Keratinocyte (primary cell): ENCODE measurements at regions not wholly inside any gene's neighbourhood (a gene's known extent, or its start where the extent isn't known, plus 50 kb on each side); places are given as distances from the start of the nearest gene placed in this dataset.
A peak's percentile ranks its signal among the peaks of the same experiment; 100 is the strongest.
"Not testable (repeated sequence)": the region's sequence is repeated elsewhere in the genome, so short reads cannot be mapped to it uniquely, and the experiment has no call there.

Experiments
- DNase-seq: peaks from one replicate; pipeline ENCODE4 v3.0.0-alpha.2; 2011; ENCODE audit warnings: low read depth, missing footprints, low spot score
- FAIRE-seq: peaks from 2 replicates; lab custom pipeline; 2011; peaks lifted over from hg19 to GRCh38; lab: Jason Lieb, UNC
- H2AFZ ChIP-seq: 2 replicates; pipeline ENCODE4 v1.6.0; 2012; ENCODE audit warnings: low read length, control low read depth, inconsistent platforms; ENCODE audit not compliant: control insufficient read depth
- H3K27ac ChIP-seq: 2 replicates; pipeline ENCODE4 v1.5.1; 2011; ENCODE audit warnings: low read length; ENCODE audit not compliant: control insufficient read depth, insufficient read depth
- H3K27me3 ChIP-seq: 3 replicates; pipeline ENCODE4 v1.6.0; 2011; ENCODE audit warnings: low read length; ENCODE audit not compliant: control insufficient read depth, insufficient read depth; ENCODE audit errors: extremely low read depth
- H3K36me3 ChIP-seq, 2 experiments: 2 replicates in 1 of 2; 3 replicates in 1 of 2; pipeline ENCODE4 v1.5.1; 2011; ENCODE audit warnings: low read length in 2 of 2, mild to moderate bottlenecking in 1 of 2; ENCODE audit not compliant: control insufficient read depth in 2 of 2, insufficient read depth in 2 of 2; ENCODE audit errors: extremely low read depth in 1 of 2
- H3K4me1 ChIP-seq: 3 replicates; pipeline ENCODE4 v1.5.1; 2011; ENCODE audit warnings: low read length; ENCODE audit not compliant: control insufficient read depth, insufficient read depth; ENCODE audit errors: extremely low read depth
- H3K4me2 ChIP-seq: 3 replicates; pipeline ENCODE4 v1.6.0; 2011; ENCODE audit warnings: low read depth, low read length; ENCODE audit not compliant: control insufficient read depth, insufficient read depth; ENCODE audit errors: extremely low read depth
- H3K4me3 ChIP-seq, 3 experiments: fragments of 200-600 bp in 1 of 3; sonication (generic) in 1 of 3; 2 replicates in 2 of 3; 3 replicates in 1 of 3; pipeline ENCODE4 v1.5.1; 2011 to 2016; ENCODE audit warnings: low read length in 3 of 3, mild to moderate bottlenecking in 3 of 3, control low read depth in 2 of 3, inconsistent platforms in 1 of 3, low read depth in 1 of 3, mixed read lengths in 1 of 3, mixed run types in 1 of 3, moderate library complexity in 1 of 3; ENCODE audit not compliant: control insufficient read depth in 2 of 3, insufficient read depth in 2 of 3; ENCODE audit errors: extremely low read depth in 1 of 3
- H3K79me2 ChIP-seq: 2 replicates; pipeline ENCODE4 v1.6.0; 2012; ENCODE audit warnings: low read length; ENCODE audit not compliant: control insufficient read depth, insufficient read depth
- H3K9ac ChIP-seq: 3 replicates; pipeline ENCODE4 v1.6.0; 2011; ENCODE audit warnings: low read length; ENCODE audit not compliant: control insufficient read depth, insufficient read depth; ENCODE audit errors: extremely low read depth
- H3K9me1 ChIP-seq: 3 replicates; pipeline ENCODE4 v1.6.0; 2011; ENCODE audit warnings: low read length; ENCODE audit not compliant: control insufficient read depth, insufficient read depth; ENCODE audit errors: extremely low read depth
- H3K9me3 ChIP-seq: 2 replicates; pipeline ENCODE4 v1.5.1; 2012; ENCODE audit warnings: low read depth, low read length; ENCODE audit not compliant: control insufficient read depth
- H4K20me1 ChIP-seq: 3 replicates; pipeline ENCODE4 v1.6.0; 2011; ENCODE audit warnings: low read length; ENCODE audit not compliant: control insufficient read depth, insufficient read depth; ENCODE audit errors: extremely low read depth
- EZH2 ChIP-seq: IDR thresholded peaks from one replicate; pipeline ENCODE4 v1.6.1; 2012; ENCODE audit warnings: inconsistent platforms, mild to moderate bottlenecking, low read length, moderate library complexity
- dilution Hi-C: fragments of 300-500 bp; cut with MboI; formaldehyde crosslinking; loops from one replicate; pipeline ENCODE4 v1.7.0; 2020; ENCODE audit warnings: low sequenced_read_pairs; ENCODE audit not compliant: extremely low pct_ligation_motif_present
- TF ChIP-seq, protein P1 (sequence below), 3 experiments: IDR thresholded peaks in 1 of 3; conservative IDR thresholded peaks in 1 of 3; optimal IDR thresholded peaks in 1 of 3; 2 replicates in 2 of 3; 3 replicates in 1 of 3; pipeline versions ENCODE3 to v1.5.1; 2011; ENCODE audit warnings: low read length in 3 of 3, mild to moderate bottlenecking in 3 of 3, moderate library complexity in 2 of 3, control low read depth in 1 of 3, inconsistent platforms in 1 of 3; ENCODE audit not compliant: insufficient read depth in 2 of 3; ENCODE audit errors: extremely low read depth in 1 of 3

DNA sequence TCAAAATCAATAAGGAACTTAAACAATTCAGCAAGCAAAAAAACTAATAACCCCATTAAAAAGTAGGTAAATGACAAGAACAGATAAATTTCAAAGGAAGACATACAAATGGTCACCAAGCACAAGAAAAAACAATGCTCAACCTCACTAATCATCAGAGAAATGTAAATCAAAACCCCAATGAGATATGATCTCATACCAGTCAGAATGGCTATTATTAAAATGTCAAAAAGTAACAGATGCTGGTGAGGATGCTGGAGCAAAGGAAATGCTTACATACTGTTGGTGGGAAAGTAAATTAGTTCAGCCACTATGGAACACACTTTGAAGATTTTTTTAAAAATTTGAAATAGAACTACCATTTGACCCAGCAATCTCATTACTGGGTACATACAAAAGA lies 538.0 kb downstream of the TMX3 start:
- no peaks in the 10 kb centered on the region for H3K27me3 ChIP-seq

DNA sequence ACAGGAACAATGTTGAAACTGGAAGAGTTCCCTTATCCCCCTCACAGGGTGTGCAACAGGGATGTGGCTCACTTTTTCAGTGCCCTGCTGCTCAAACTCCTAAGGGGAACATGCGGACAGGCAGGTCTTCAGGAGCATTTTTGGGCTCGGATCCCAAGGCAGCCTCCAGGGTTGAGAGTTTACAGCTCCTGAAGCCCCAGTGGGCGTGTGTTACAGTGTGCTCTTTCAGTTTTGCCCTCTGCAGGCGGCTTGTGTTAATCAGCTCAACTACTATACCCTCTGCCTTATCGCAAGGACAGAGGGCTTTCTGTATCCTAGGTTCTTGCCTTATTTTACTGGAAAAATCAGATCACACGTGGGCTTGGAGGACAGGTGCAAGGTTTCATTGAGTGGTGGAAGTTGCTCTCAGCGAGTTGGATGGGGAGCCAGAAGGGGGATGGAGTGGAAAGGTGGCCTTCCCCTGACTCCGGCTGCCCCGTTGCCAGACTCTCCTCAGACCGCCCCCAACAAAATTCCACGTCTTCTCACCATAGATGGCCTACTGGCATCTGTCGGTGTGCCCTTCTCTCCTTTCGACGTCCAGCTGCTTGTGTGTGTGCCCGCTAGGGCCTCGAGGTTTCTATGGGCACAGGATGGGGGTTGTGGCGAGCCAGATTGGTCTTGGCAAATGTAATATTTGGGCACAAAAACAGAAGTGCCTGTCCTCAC lies 541.9 kb downstream of the TMX3 start:
- H3K27me3 ChIP-seq, result no peaks in the 10 kb centered on the region
- FAIRE-seq, result no peak

More for the DNA sequence above, 538.0 kb downstream of the TMX3 start:
- DNase-seq, result no peak
- Histone ChIP-seq H3K36me3 (no peaks in the 10 kb centered on the region), H3K9me3 (no peaks in the 10 kb centered on the region), H2AFZ (no peak overlapping the region), H3K4me3 (no peak overlapping the region), H3K4me1 (no peaks in the 10 kb centered on the region), H3K79me2 (no peaks in the 10 kb centered on the region), H3K4me2 (no peak overlapping the region), H4K20me1 (no peaks in the 10 kb centered on the region), H3K9ac (no peak overlapping the region), H3K9me1 (no peaks in the 10 kb centered on the region), H3K27ac (no peak overlapping the region)
- no peak for FAIRE-seq
- dilution Hi-C loops, result no loop called here
- TF ChIP-seq, protein P1, sequence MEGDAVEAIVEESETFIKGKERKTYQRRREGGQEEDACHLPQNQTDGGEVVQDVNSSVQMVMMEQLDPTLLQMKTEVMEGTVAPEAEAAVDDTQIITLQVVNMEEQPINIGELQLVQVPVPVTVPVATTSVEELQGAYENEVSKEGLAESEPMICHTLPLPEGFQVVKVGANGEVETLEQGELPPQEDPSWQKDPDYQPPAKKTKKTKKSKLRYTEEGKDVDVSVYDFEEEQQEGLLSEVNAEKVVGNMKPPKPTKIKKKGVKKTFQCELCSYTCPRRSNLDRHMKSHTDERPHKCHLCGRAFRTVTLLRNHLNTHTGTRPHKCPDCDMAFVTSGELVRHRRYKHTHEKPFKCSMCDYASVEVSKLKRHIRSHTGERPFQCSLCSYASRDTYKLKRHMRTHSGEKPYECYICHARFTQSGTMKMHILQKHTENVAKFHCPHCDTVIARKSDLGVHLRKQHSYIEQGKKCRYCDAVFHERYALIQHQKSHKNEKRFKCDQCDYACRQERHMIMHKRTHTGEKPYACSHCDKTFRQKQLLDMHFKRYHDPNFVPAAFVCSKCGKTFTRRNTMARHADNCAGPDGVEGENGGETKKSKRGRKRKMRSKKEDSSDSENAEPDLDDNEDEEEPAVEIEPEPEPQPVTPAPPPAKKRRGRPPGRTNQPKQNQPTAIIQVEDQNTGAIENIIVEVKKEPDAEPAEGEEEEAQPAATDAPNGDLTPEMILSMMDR (optimal IDR thresholded peaks at IDR 0.05 in 1 of 3, IDR thresholded peaks at IDR 0.05 in 1 of 3, conservative IDR thresholded peaks at IDR 0.05 in 1 of 3; ENCODE audit: extremely low read depth in 1 of 3, insufficient read depth in 2 of 3, low read length in 3 of 3), result no peak
- TF ChIP-seq EZH2, result no peak

DNA sequence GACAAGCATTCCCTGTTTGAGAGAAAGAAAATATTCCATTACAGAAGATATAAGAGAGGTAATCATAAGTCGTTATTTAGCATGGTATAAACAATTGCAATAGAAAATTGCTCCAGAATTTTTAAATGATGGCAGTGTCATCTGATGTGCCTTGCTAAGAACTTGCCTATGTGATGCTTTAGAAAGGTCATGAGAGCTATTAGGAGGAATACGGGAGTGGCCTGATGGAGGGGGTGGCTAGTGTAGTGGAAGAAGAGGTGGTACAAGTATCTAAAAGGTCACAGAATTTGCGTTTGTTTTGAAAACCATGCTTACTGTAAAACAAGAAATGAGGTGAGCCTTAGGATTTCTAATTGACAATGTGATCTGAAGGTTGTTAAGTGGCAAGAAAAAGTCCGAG lies 550.0 kb downstream of the TMX3 start:
- H3K4me3 ChIP-seq, result no peak overlapping the region
- no peaks in the 10 kb centered on the region for H3K79me2 ChIP-seq
- no peaks in the 10 kb centered on the region for H3K27me3 ChIP-seq
- no peak overlapping the region for H3K4me2 ChIP-seq
- FAIRE-seq (no peak), DNase-seq (no peak)
- TF ChIP-seq EZH2, result no peak
- TF ChIP-seq, protein P1 (optimal IDR thresholded peaks at IDR 0.05 in 1 of 3, IDR thresholded peaks at IDR 0.05 in 1 of 3, conservative IDR thresholded peaks at IDR 0.05 in 1 of 3; ENCODE audit: extremely low read depth in 1 of 3, insufficient read depth in 2 of 3, low read length in 3 of 3), result no peak
- H4K20me1 ChIP-seq, result no peaks in the 10 kb centered on the region
- H3K4me1 ChIP-seq, result no peaks in the 10 kb centered on the region
- H3K9me3 ChIP-seq, result no peaks in the 10 kb centered on the region
- no peak overlapping the region for H3K9ac ChIP-seq
- H3K9me1 ChIP-seq, result no peaks in the 10 kb centered on the region
- H3K27ac ChIP-seq, result no peak overlapping the region
- no peak overlapping the region for H2AFZ ChIP-seq
- no peaks in the 10 kb centered on the region for H3K36me3 ChIP-seq
- dilution Hi-C loops, result no loop called here

More for the DNA sequence above, 541.9 kb downstream of the TMX3 start:
- Histone ChIP-seq H4K20me1 (no peaks in the 10 kb centered on the region), H3K36me3 (no peaks in the 10 kb centered on the region), H3K4me3 (no peak overlapping the region), H3K4me2 (no peak overlapping the region), H3K79me2 (no peaks in the 10 kb centered on the region), H2AFZ (peak overlapping the region; percentile 33), H3K9me1 (no peaks in the 10 kb centered on the region), H3K4me1 (no peaks in the 10 kb centered on the region), H3K27ac (no peak overlapping the region), H3K9me3 (no peaks in the 10 kb centered on the region), H3K9ac (no peak overlapping the region)
- dilution Hi-C loops, result no loop called here
- TF ChIP-seq EZH2, result no peak
- no peak for DNase-seq

DNA sequence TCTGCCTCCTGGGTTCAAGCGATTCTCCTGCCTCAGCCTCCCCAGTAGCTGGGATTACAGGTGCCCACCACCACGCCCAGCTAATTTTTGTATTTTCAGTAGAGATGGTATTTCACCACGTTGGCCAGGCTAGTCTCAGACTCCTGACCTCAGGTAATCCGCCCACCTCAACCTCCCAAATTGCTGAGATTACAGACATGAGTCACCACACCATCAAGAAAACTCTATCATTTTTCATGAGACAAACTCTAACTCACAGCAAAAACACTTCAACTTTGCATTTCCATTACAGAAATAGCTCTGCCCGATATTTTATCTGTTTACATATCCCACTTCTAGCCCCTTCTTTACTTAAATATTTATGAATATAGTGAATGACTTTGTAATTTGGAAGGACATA lies 561.1 kb downstream of the TMX3 start:
- dilution Hi-C loops, H3K4me1 ChIP-seq, H3K79me2 ChIP-seq, H3K9me1 ChIP-seq, H3K36me3 ChIP-seq, H2AFZ ChIP-seq, H3K9ac ChIP-seq, H3K9me3 ChIP-seq, H3K4me3 ChIP-seq, H3K27me3 ChIP-seq, H3K4me2 ChIP-seq, DNase-seq, FAIRE-seq, H4K20me1 ChIP-seq, H3K27ac ChIP-seq: not testable (repeated sequence)
